Suprapubic skin (tissue), 4 donors: ENCODE measurements at regions not wholly inside any gene's neighbourhood (a gene's known extent, or its start where the extent isn't known, plus 50 kb on each side); places are given as distances from the start of the nearest gene placed in this dataset.

Experiments
- DNase-seq, 2 donors: peaks; one replicate each; pipeline ENCODE4 v3.0.0-alpha.2; 2019; ENCODE audit warnings: low spot score in 2 of 2
- H3K27ac ChIP-seq: fragments of 200-600 bp; sonication (generic); one replicate; pipeline ENCODE4 v1.5.1; 2019
- H3K27me3 ChIP-seq: fragments of 200-600 bp; sonication (generic); one replicate; pipeline ENCODE4 v1.5.1; 2019
- H3K36me3 ChIP-seq: fragments of 200-600 bp; sonication (generic); one replicate; pipeline ENCODE4 v1.5.1; 2019
- H3K4me1 ChIP-seq: fragments of 200-600 bp; sonication (generic); one replicate; pipeline ENCODE4 v1.5.1; 2019
- H3K4me3 ChIP-seq: fragments of 200-600 bp; sonication (generic); one replicate; pipeline ENCODE4 v1.5.1; 2019; ENCODE audit warnings: mild to moderate bottlenecking
- H3K9me3 ChIP-seq: fragments of 200-600 bp; sonication (generic); one replicate; pipeline ENCODE4 v1.5.1; 2019
- CTCF ChIP-seq, 2 donors: fragments of 200-600 bp in 1 of 2; fragments of 450-650 bp in 1 of 2; sonication (generic) in 1 of 2; IDR thresholded peaks; one replicate each; pipeline ENCODE4 v1.5.1; 2016 to 2019; ENCODE audit warnings: antibody characterized with exemption in 2 of 2, mild to moderate bottlenecking in 1 of 2, moderate library complexity in 1 of 2
- EP300 ChIP-seq: sonication (generic); formaldehyde crosslinking; IDR thresholded peaks from one replicate; pipeline ENCODE4 v1.6.1; 2017; ENCODE audit warnings: antibody characterized with exemption
- POLR2A ChIP-seq, 2 donors: fragments of 450-650 bp; IDR thresholded peaks; one replicate each; pipeline ENCODE4 v1.6.1; 2017; ENCODE audit warnings: antibody characterized with exemption in 2 of 2, mild to moderate bottlenecking in 2 of 2, moderate library complexity in 2 of 2
- POLR2AphosphoS5 ChIP-seq, 3 donors: sonication (generic); formaldehyde crosslinking; IDR thresholded peaks; one replicate each; pipeline ENCODE4 v1.6.1; 2017; ENCODE audit warnings: antibody characterized with exemption in 3 of 3
- WGBS: methylation state at CpG from one replicate; pipeline ENCODE4 v1.1.5; 2018; 5-methylcytosine and 5-hydroxymethylcytosine counted together

DNA sequence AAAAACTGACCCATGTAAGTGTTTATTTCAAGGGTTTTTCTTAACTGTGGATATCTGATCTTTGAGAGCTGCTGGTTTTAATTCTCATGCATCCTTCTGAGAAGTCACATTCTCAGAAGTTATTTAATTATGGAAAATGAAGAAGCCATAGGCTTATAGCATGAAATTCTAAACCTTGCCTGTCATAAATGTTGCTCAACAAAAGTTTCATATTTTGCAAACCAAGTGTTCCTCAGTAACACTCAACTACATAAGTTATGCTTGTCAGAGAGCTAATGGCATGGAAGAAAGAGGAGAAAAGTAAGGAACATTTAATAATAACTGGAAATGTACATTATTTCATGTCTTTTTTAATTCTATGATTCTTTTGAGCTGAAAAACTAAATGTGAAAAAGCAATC, 78.6 kb upstream of the MPP7 start:
- peaks cover 12% of the 10 kb centered on the region for H3K4me1 ChIP-seq
- H3K36me3 ChIP-seq = no peaks in the 10 kb centered on the region
- H3K27ac ChIP-seq = no peak overlapping the region
- no peak for DNase-seq
- no peaks in the 10 kb centered on the region for H3K27me3 ChIP-seq
- no peak for TF ChIP-seq POLR2AphosphoS5 (IDR thresholded peaks at IDR 0.05)
- TF ChIP-seq POLR2A (IDR thresholded peaks at IDR 0.05) = no peak
- H3K9me3 ChIP-seq = no peaks in the 10 kb centered on the region
- H3K4me3 ChIP-seq = no peak overlapping the region

DNA sequence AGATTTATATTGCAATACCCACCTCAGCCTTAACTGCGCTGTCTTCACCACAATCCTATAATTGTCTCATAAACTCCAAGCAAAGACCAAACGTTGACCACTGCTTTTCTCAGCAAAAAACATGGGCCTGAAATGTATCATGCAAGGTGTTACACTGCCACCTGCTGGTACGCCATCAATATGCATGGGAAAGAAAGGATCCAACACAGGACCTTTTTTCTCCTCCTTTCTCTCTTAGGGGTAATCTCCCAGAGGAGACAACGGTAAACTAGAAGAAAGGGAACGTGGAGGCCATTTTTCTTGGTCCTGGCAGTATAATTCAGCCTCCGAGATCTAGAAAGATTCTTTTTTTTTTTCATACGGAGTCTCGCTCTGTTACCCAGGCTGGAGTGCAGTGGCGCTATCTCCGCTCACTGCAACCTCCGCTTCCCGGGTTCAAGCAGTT, 79.1 kb upstream of the MPP7 start:
- Histone ChIP-seq H3K27me3 (no peaks in the 10 kb centered on the region), H3K4me3 (no peak overlapping the region), H3K9me3 (no peaks in the 10 kb centered on the region), H3K36me3 (no peaks in the 10 kb centered on the region), H3K4me1 (peaks cover 16% of the 10 kb centered on the region), H3K27ac (no peak overlapping the region)
- 41% methylated on average over 12 of the region's 12 CpGs for WGBS
- TF ChIP-seq POLR2AphosphoS5 (IDR thresholded peaks at IDR 0.05) (peak in 1 of 3 donors; percentile 51), EP300 (no peak), CTCF (IDR thresholded peaks at IDR 0.05) (peak; percentile 87 to 94)
- DNase-seq = peak; percentile 83 to 85

GRCh38 chr10:28382525-28383269, 79.8 kb upstream of the MPP7 start:
- H3K27me3 ChIP-seq = no peaks in the 10 kb centered on the region
- H3K4me1 ChIP-seq = peaks cover 24% of the 10 kb centered on the region
- TF ChIP-seq POLR2AphosphoS5 (IDR thresholded peaks at IDR 0.05) = no peak
- TF ChIP-seq EP300 = no peak
- no peak for TF ChIP-seq POLR2A (IDR thresholded peaks at IDR 0.05)
- TF ChIP-seq CTCF (IDR thresholded peaks at IDR 0.05) = no peak
- H3K4me3 ChIP-seq = no peak overlapping the region
- H3K36me3 ChIP-seq = no peaks in the 10 kb centered on the region
- H3K9me3 ChIP-seq = no peaks in the 10 kb centered on the region
- no peak for DNase-seq
- WGBS = 64% methylated on average over 13 of the region's 13 CpGs
- no peak overlapping the region for H3K27ac ChIP-seq

DNA sequence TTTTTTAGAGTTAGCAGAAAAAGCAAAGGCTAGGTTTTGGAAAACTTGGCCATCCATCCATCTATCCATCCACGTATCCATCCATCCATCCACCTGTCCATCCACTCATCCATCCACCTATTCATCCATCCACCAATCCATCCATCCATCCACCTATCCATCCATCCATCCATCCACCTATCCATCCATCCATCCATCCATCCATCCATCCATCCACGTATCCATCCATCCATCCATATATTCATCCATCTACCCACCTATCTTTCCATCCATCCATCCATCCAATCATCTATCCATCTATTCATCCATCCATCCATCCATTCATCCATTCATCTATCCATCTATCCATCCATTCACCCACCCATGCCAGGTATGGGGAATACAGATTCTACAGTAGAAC, 81.7 kb upstream of the MPP7 start:
- peaks cover 27% of the 10 kb centered on the region for H3K4me1 ChIP-seq

DNA sequence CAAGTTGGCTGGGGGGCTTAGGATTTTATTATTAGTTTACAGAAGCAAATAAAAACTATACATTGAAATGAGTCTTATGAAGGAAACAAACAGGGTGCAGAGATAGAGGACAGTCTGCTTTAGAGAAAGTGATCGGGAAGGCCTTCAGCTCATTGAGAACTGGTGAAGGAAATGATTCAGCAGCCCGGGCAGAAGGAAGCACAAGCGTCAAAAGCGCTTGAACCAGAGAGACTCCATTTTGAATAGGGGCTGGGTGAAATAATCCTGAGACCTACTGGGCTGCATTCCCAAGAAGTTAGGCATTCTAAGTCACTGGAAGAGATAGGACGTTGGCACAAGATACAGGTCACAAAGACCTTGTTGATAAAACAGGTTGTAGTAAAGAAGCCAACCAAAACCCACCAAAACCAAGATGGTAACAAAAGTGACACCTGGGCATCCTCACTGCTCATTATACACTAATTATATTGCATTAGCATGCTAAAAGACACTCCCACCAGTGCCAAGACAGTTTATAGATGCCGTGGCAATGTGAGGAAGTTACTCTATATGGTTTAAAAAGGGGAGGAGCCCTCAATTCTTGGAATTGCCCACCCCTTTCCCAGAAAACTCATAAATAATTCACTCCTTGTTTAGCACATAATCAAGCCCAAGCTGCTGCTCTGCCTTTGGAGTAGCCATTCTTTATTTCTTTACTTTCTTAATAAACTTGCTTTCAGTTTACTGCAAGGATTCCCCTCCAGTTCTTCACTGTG, 83.1 kb upstream of the MPP7 start:
- no peaks in the 10 kb centered on the region for H3K36me3 ChIP-seq
- DNase-seq = no peak
- no peaks in the 10 kb centered on the region for H3K27me3 ChIP-seq
- 70% methylated on average over 6 of the region's 6 CpGs for WGBS
- peak overlapping the region; percentile 72 for H3K27ac ChIP-seq
- no peaks in the 10 kb centered on the region for H3K9me3 ChIP-seq
- no peak overlapping the region for H3K4me3 ChIP-seq
- no peak for TF ChIP-seq CTCF (IDR thresholded peaks at IDR 0.05)
- no peak for TF ChIP-seq POLR2A (IDR thresholded peaks at IDR 0.05)
- TF ChIP-seq EP300 = no peak
- TF ChIP-seq POLR2AphosphoS5 (IDR thresholded peaks at IDR 0.05) = no peak
- H3K4me1 ChIP-seq = peaks cover 27% of the 10 kb centered on the region

More for the DNA sequence above, 81.7 kb upstream of the MPP7 start:
- no peaks in the 10 kb centered on the region for H3K36me3 ChIP-seq
- no peak overlapping the region for H3K27ac ChIP-seq
- no peak overlapping the region for H3K4me3 ChIP-seq
- H3K27me3 ChIP-seq = no peaks in the 10 kb centered on the region
- no peak for DNase-seq
- TF ChIP-seq POLR2A (IDR thresholded peaks at IDR 0.05) = no peak
- TF ChIP-seq CTCF (IDR thresholded peaks at IDR 0.05) = no peak
- no peak for TF ChIP-seq EP300
- no peak for TF ChIP-seq POLR2AphosphoS5 (IDR thresholded peaks at IDR 0.05)
- H3K9me3 ChIP-seq = no peaks in the 10 kb centered on the region
- 95% methylated on average over 2 of the region's 2 CpGs for WGBS
